ENCODE measurements at regions not wholly inside any gene's neighbourhood (a gene's known extent, or its start where the extent isn't known, plus 50 kb on each side); places are given as distances from the start of the nearest gene placed in this dataset.
"Not testable (repeated sequence)": the region's sequence is repeated elsewhere in the genome, so short reads cannot be mapped to it uniquely, and the experiment has no call there.

DNA sequence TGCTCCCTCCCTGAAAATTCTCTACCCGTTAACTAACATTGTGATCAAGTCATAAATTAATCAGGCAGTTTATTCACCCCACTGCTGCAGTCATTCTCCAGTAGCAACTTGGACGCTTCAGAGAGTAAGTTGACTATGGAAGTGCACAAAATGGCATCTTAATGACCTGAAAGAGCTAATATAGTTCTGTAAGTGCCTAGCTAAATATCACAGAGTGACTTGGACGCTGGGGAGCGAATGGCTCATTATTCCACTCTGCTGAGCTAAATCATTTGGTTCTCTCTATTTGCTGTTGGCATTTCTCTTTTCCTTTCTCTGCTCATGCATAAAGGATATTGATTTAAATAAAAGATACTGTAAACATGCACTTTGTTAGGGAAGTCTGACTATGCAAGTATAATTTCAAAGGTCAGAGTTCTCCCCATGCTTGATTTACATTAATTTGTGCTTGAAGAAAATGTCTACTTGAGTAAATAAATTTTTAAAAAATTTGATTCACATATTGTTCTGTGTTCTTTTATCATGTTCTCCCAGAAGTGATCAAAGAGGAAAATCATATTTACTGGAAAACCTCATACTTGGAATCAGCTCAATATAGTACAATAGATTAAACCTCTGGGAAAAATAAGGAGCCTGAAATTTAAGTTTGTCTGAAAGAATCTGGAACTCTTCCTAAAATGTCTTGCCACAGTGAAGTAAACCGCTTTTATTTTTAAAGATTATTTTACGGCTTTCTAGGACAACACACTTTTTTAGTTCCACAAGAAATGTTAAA is 169.5 kb upstream of the HAPLN1 start:
- no peak for FAIRE-seq
- DNase-seq (ENCODE audit: insufficient read length, low spot score): no peak

DNA sequence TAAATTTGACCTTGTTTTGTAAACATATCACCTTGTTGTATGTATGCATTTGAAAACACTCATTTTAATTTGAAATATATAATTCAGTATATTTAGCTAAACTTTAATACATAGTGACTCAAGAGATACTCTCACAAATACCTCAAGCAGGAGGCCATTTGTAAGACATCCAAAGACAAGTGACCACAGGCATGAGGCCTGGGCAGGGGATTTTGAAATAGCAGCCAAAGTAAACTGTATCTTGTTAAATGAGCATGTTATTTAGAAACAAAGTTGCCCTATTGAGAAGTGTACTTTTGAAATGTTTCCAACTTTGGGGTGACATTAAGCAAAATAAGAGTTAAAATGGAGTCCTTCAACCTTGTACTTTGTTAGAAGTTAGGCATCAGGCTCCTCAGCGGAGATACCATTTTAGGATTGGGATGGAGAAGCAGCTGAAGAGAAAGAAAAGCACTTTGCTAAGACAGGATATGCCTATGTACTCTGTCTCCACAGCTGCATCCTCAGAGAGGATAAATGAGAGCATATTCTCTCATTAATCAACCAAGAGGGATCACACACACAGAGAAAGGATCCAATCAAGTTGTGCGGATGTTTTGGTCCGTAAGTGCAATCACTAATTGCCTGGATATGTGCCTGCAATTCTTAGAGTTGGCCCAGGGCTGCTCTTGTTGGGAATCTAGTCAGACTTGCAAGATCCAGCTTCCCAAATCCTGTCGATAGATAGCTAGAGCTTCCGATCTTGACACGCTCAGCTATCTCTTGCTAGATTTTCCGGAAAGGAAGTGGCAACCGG is 157.5 kb upstream of the HAPLN1 start:
- no peak for DNase-seq (ENCODE audit: insufficient read length, low spot score)
- no peak for FAIRE-seq

DNA sequence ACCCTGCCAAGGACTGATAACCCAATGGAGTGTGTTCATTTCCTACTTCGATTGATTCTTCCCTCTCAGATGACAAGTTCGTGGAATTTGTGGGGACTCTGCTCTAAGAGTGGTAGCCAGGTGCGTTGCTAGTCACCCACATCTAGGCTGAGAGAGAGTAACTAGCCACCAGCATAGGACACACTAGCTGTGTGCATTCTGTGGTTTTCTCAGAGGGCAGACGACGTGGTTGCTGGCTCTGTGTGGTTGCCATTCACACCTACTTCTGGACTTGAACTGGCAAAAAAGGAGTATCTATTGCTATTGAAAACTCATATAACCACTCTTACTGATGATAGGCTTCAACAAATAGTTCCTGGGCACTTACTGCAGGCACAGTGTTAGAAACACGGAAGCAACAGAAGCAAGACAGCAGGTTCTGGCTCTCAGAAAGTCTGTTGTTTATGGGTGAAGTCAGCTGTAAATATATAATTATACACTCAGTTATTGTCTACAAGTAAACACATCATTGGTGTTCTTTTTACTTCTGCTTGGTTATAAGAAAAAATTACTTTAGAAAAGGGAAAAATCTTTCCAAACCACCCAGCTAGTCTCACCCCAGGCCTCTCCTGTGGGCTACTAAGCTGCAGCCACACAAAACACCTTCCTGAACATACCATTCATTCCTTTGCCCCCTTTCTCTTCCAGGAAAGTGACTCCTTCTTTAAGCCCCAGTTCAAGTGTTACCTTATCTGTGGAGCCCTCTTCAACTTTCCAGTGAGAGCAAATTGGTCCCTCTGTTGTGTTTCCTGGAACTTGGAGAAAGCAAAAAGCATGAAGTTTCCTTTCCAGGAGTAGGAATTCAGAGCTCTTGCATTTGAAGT is 151.1 kb upstream of the HAPLN1 start:
- FAIRE-seq (no peak), DNase-seq (ENCODE audit: insufficient read length, low spot score) (no peak)

DNA sequence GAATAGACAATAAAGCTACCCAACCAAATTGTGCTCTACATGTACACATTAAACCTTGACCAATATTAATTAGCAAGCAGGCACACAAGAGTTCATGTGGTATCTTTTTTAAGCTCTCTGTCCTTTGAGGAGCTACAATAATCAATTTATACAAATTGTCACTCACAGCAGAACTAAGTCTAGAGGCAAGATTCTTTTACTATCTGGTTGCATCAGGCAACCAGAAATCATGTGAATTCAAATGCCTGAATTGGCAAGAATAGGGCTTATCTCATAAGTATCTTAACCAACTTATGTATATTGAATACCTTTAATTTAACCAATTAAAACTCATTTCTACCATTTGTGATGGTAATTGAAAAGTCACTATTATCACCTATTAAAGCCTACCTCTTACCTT is 145.5 kb upstream of the HAPLN1 start:
- FAIRE-seq (no peak), DNase-seq (ENCODE audit: insufficient read length, low spot score) (no peak)

DNA sequence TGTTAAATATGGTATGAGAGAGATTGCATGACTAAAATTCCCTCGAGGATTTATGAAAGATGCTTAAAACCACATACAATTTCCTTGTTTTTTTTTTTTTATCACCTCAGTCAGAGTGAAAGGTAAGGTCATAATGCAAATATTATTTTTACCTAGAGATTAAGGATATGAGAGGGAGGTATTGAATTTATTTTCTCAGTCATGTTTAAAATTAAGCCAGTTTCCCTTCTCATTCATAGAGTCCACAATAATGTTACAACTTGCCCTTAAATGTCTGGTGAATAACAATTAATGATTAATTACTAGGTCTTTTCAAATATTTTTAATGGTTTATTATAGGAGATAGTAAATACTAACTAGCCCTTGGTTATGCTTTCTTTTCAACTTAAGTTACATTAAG is 144.9 kb upstream of the HAPLN1 start:
- no peak for FAIRE-seq
- no peak for DNase-seq (ENCODE audit: insufficient read length, low spot score)

DNA sequence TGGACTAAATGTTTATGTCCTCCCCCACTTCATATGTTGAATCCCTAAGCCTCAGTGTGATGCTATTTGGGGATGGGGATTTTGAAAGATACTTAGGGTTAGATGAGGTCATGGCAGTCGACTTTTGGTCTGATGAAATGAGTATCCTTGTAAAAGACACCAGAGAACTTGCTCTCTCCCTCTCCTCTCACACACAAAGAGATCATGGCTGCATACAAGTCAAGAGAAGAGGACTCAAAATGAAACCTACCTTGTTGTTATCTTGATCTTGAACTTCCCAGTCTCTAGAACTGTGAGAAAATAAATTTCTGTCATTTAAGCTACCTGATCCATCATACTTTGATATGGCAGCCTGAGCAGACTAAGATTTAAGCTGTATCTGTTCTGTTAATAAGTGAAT is 144.0 kb upstream of the HAPLN1 start:
- FAIRE-seq (no peak), DNase-seq (ENCODE audit: insufficient read length, low spot score) (no peak)

DNA sequence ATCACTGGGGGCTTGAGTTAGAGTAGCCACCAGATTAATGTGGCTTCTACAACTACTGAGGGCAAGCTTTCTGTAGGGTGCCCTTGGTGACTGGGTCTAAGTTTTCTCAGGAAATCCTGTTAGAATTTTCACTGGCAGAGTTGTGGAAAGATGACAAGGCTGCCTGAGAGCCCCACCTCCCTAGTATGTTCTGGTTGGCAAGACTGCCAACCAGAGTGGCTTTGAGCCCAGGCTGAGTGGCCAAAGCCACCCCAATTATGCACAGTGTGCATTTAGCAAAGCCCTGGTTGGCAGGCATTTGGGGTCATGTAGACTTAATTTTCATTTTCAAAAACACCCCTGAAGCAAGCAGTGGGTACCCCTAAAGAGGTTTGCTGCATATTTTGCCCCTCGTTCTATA is 136.7 kb upstream of the HAPLN1 start:
- FAIRE-seq: no peak
- DNase-seq (ENCODE audit: insufficient read length, low spot score): no peak

DNA sequence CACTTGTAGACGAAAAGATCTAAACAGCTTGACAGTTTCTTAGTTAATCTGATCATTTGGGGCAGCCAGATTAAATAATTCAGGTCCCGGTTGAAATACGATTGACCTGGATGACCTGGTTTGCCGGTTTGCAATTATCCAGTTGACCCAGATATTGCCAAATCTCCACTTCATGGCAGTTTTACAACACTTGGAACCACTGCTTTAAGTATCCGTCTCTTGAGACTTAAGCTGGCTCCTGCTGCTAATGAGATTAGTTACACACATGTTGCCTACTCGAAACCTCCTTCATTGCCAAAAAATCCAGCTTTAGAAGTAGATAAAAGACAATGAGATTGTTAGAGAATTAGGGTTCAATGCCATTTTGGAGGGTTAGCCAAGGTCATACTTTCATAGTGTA is 136.2 kb upstream of the HAPLN1 start:
- DNase-seq (ENCODE audit: insufficient read length, low spot score) (no peak), FAIRE-seq (no peak)

DNA sequence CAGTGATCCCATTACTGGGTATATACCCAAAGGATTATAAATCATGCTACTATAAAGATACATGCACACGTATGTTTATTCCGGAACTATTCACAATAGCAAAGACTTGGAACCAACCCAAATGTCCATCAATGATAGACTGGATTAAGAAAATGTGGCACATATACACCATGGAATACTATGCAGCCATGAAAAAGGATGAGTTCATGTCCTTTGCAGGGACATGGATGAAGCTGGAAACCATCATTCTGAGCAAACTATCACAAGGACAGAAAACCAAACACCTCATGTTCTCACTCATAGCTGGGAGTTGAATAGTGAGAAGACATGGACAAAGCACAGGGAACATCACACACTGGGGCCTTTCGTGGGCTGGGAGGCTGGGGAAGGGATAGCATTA is 129.8 kb upstream of the HAPLN1 start:
- not testable (repeated sequence) for FAIRE-seq; DNase-seq (ENCODE audit: insufficient read length, low spot score)

DNA sequence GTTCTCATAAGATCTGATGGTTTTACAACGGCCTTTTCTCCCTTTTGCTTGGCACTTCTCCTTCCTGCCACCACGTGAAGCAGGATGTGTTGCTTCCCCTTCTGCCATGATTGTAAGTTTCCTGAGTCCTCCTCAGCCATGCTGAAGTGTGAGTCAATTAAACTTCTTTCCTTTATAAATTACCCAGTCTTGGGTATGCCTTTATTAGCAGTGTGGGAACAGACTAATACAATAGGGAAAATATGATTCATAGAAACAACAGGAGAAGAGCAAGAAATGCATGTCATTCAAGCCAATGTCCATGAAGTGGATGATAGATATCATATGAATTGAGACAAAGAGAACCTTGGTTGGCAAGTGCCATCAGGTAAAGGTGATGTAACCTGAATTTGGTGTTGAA is 128.3 kb upstream of the HAPLN1 start:
- FAIRE-seq (no peak), DNase-seq (ENCODE audit: insufficient read length, low spot score) (no peak)

DNA sequence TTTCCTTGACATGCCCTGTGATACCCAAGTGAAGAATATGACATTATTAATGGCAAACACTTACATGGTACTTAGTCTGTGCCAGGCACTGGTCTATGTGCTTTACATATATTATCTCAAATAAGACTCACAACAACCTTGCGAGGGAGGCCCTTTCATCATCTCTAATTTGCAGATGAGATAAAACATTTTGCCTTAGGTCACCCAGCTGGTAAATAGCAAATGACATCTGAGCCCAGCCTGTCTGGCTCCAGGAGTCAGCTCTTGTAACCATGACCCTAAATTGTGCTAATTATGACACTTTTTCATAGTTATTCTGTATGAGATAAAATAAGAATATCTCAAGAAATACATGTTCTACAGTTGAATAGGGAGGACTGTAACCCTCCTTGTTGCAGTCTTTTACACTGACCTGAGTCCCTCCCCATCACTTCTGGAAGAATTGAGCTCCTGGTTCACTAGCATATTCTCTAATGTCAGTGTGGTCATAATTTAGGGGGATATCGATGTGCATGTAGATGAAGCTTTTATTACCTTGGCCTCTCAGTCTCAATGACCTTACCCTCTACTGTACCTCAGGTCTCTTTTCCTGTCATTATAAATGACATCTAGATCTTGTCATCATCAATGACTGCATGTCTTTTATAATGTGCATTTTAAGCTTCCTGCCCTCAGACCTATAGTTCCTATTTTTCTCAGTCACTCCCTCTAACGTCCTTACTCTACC is 126.1 kb upstream of the HAPLN1 start:
- FAIRE-seq (no peak), DNase-seq (ENCODE audit: insufficient read length, low spot score) (no peak)

DNA sequence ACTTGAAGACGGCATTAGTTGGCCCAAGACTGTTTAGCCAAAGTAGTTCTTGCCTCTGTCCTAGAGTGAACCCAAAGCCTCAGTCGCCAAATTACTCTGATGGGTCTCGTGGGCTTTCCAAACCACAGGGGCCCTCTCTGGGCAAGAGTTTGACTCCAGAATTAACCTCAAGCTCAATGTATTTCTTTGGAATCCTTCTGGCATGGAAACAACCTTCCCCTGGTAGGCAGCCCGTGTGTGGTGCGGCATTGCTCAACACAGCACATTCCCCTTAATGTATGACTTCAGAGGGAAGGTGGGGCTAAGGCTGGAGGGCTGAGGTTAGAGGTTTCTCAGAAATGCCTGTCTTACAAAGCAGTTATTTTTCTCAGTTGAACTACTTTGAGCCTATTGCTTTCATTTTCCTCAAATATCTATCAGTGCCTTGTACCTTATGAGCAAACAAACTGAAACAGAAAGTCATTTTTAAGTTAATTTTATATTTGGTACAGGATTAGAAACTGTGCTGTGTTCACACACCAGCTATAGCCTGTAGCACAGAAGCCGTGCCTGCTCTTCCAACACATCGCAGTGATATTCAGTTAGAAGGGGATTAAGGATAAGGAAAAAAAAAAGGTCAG is 123.9 kb upstream of the HAPLN1 start:
- FAIRE-seq (no peak), DNase-seq (ENCODE audit: insufficient read length, low spot score) (peak; percentile 11)

DNA sequence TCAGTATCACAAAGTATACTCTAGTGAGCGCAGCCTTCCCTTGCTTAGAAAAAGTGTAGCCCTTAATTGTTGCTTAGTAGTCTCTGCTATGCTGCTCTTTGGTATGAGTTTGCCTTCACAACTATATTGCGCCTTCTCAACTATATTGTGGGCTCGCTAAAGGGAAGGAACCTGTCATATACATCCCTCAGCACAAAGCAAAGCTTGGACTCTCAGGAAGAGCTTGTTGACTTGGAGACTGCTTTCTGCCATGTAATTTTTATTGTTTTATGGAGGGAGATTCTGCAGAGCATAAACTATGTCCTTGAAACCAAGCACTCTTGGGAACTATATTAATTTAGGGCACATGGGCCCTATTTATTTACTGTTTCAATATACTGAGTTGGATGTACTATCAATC is 119.1 kb upstream of the HAPLN1 start:
- FAIRE-seq (no peak), DNase-seq (ENCODE audit: insufficient read length, low spot score) (no peak)

DNA sequence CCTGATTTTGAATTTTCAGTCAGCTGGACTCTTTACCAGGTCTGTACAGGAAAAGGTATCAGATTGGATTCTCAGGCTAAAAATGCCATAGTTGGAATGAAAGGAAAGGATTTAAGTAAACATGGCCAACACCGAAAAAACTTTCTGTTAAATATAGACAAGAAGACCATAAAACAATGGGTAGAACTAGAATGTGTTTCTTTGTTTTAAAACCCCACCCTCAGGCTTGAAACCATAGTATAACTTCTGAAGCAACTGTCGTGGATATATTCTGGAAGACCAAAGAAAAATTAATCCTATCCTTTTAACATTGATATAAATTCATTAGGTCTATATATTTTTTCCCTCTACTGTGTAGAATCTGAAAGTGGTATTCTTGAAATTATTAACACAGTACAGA is 118.6 kb upstream of the HAPLN1 start:
- no peak for DNase-seq (ENCODE audit: insufficient read length, low spot score)
- FAIRE-seq: no peak

DNA sequence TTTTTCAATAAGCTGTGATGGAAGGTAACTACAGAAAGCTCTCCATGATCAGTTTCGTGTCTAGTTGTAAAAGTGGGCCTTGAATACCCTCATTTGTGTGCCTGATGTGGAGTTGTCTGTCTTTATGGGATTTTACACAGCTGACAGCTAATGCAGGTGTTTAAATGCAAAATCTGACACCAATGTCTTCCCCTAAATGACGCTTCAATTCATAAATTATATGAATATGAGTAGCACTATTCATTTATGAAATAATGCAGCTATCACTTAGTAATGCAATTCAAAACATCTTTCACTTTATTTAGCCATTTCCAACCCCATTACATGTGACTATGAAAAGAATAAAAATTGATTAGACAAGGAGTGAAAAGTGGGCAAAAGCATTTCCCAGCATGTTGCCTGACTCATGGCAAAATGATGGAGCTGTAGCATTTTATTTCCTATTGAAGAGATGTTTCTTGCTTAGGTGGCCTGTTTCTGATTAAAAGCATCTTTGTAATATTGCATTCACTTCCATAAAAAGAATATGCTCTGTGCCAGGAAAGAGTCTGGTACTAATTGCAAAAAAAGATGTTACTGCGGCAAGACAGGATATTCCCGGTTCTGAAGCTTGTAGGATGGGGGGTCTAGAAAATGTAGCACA is 116.7 kb upstream of the HAPLN1 start:
- DNase-seq (ENCODE audit: insufficient read length, low spot score) (no peak), FAIRE-seq (no peak)

DNA sequence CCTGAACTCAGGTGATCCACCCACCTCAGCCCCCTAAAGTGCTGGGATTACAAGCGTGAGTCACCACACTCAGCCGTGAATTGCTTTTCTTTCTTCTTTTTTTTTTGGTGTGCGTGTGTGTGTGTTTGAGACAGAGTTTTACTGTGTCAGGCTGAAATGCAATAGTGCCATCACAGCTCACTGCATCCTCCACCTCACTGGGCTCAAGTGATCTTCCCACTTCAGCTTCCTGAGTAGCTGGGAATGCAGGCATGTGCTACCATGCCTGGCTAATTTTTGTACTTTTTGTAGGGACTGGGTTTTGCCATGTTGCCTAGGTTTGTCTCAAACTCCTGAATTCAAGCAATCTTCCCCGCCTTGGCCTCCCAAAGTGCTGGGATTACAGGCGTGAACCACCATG is 113.7 kb upstream of the HAPLN1 start:
- no peak for FAIRE-seq
- no peak for DNase-seq (ENCODE audit: insufficient read length, low spot score)

DNA sequence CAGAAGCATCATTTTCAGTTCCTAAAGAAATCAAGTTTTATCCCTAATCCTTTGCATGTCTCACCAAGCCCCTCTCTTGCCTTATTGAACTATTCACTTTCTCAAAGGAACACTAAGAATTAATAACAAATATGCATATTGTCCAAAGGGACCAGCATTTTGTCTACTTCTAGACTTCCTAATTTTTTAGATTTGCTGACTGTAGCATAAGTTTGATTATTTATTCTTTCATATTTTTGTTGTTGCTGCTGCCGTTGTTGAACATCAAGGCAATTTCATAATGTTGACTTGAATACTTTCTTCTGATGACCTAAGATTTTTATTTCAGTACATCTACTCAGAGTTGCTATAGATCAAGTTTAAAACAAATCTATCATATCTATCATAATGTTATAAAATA is 111.2 kb upstream of the HAPLN1 start:
- DNase-seq (ENCODE audit: insufficient read length, low spot score) (no peak), FAIRE-seq (no peak)

DNA sequence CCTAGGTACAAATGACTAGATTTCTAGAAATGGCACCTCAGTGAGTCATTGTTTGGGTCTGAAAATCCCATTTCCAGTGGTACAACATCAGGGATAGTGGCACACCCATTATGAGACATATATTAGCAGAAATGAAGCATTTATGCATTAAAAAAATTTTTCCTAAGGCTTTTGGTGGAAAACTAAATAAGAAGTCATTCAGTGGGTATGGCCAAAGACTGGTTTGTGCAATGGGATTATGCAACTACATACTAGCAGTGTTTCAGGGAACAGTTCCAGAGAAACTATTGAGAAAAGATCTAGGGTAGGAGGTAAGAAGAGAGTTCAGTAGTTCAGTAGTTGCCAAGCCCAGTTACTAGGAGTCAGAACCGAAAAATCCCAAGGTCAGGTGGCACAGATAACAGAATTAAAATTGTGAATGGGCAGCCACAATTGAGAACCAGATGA is 106.5 kb upstream of the HAPLN1 start:
- no peak for FAIRE-seq
- no peak for DNase-seq (ENCODE audit: insufficient read length, low spot score)

DNA sequence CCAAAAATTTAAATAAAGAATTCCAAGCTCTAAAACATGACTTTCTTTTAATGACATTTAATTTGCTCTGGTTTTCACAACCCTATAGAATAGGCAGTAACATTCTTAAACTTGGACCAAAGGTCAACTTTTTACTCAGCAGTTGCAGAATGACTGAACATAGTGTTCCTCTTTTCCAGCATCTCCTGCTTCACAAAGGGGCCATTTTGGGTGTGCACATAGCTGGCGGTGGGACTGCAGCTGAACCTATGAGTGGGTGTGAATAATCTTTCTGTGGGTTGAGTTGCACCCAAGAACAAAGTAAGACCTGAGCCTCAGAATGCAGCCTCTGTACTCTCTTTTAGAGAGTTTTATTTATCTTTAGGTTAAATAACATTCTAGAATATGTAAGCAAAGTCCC is 96.9 kb upstream of the HAPLN1 start:
- FAIRE-seq (no peak), DNase-seq (ENCODE audit: insufficient read length, low spot score) (no peak)

DNA sequence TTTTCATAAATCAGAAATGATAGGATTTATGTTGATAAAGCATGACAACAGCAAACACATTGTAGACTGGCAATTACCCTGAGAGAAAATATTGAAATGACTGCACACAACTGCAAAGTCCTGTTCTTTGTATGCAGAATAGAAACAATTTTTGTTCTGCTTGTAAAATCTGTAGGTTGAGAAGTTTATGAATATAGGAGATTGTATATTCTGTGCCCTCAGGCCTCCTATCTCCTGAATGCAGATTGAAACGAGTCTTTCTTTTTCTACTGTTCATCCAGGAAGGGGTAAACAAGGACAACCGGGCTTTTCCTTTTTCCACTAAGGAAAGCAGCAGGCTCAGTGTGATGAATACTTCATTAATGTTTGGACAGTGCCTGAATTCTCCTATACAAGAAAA is 95.0 kb upstream of the HAPLN1 start:
- no peak for FAIRE-seq
- DNase-seq (ENCODE audit: insufficient read length, low spot score): no peak

All from HTR-8/SVneo (cell line).